CD4-positive, alpha-beta T cell treated with Interleukin-17A for 1 hour (primary cell): ENCODE measurements at regions not wholly inside any gene's neighbourhood (a gene's known extent, or its start where the extent isn't known, plus 50 kb on each side); places are given as distances from the start of the nearest gene placed in this dataset.
"Not testable (repeated sequence)": the region's sequence is repeated elsewhere in the genome, so short reads cannot be mapped to it uniquely, and the experiment has no call there.

ENCODE experiments used
- DNase-seq: peaks from one replicate; pipeline ENCODE4 v3.0.0-alpha.2; 2020

DNA sequence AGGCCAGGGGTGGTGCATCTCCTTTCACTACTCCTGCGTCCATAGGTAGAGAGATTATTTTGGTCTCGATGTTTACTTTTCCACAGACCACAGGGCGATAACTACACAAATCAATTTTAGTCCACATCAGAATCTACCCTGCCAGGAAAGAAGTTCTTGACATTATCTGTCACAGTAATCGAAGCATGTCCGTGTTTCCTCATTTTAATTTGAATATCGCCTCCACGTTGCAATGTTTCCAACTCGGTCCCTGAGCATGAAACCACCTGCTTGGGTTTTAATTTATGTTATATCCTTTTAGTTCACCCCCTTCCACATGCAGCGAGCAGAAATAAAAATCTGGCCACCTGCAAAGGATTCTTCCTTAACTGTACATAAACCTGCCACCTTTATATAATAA lies 100.1 kb upstream of the ATXN3L start:
- DNase-seq = no peak

DNA sequence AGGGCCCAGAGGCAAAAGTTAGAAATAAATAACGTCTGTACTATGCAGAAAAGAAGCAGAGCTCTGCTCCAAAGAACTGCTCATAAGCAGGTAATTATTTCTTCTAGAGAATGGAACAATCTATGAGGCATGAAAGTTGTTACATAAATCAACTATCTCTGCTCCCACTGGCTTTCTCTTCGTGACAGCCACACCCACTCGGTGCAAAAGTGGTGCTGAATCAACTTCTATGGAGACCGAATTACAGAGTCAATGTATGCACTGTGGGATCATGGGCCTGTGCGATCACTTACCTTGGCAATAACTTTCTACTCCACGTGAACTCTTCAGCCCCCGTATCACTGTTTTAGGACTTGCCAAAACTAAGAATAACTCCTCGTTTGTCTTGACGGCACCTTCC lies 99.4 kb upstream of the ATXN3L start:
- no peak for DNase-seq

DNA sequence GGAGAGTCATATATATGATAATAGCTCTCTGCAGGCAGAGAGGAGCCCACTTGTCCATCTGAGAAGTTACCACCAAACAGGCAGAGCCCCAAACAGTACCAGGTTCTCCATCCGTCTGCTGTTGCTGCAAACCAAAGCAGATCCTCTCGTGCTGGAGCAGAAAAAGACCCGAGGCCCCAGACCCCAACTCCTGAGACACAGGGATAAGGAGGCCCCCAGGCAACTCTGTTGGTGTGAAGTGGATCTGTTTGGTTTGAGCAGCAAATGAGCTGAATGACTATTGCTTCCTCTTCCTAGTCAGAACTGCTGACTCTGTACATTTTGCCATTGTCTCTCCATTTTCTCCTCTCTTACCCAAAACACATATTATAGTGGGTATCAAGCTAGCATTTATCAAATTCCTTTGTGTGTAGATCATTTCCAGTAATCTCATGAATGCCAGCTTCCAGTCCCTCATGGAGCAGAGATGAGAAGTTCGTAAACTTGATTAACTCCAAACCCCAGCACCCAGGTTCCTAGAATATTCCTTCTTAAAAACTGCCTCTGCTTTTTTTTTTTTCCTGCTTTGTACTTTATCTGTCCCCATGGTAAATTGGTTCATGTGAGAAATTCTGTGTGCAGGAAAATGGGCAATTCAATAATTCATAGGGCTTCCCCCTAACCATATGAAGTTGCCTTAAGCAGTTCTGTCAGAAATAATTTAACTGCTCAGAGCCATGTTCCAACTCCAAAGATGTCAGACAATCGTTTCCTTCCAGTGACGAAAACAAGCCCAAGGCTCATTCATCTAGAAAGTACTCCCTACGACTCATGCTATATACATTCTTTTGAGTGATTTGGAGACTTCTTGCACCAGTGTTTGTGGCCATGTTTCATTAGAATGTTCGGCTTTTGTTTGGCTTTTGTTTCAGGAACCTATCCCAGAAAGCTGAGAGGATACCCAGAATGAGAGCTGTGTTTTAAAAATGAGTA lies 98.6 kb upstream of the ATXN3L start:
- DNase-seq = no peak

DNA sequence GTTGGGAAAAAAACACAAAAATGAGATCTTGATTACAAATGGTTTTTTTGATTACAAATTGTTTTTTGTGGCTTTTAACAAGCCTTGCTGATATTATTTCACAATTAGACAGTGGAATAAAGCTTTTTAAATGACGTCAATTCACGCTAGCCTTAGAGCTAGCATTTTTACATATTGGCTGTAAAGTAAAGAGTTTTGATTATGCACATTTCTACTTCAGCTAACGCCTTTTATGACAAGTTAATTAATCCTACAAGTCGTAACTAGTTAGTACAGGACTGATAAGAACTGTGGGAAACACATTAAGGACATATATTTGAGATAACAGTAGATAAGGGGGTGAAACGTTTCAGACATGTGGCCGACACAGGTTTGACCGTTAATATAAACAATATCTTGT lies 95.7 kb upstream of the ATXN3L start:
- no peak for DNase-seq

DNA sequence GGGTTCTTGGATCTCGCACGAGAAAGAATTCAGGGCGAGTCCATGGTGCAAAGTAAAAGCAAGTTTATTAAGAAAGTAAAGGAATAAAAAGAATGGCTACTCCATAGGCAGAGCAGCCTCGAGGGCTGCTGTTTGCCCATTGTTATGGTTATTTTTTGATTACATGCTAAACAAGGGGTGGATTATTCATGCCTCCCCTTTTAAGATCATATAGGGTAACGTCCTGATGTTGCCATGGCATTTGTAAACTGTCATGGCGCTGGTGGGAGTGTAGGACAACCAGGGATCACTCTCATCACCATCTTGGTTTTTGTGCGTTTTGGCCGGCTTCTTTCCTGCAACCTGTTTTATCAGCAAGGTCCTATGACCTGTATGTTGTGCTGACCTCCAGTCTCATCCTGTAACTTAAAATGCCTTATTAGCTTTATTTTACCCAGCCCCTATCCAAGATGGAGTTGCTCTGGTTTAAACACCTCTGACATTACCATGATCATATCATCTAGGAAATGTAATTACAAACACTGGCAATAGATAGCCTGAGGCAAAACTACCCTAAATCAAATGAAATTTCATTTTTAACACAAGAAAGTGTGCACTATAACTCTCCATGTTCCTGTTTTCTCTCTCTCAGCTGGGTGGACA lies 94.3 kb upstream of the ATXN3L start:
- DNase-seq = no peak

DNA sequence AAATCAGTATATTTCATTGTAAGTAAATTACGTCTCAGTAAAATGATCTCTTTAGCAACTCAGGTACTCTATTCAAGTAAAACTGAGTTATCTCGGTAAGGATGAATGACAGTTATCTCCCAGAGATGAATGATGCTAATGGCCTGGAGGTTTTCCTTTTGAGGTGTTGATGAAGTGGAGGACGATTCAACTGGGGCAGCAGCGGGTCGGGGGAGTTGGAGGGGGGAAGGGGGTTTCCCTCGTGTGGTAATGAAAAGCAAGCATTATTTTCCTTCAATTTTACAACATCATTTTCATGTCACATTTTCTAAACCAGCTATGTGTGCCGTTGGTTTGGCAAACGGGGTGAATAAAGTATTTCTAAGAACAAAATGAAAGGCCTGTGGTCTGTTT lies 92.4 kb upstream of the ATXN3L start:
- no peak for DNase-seq

DNA sequence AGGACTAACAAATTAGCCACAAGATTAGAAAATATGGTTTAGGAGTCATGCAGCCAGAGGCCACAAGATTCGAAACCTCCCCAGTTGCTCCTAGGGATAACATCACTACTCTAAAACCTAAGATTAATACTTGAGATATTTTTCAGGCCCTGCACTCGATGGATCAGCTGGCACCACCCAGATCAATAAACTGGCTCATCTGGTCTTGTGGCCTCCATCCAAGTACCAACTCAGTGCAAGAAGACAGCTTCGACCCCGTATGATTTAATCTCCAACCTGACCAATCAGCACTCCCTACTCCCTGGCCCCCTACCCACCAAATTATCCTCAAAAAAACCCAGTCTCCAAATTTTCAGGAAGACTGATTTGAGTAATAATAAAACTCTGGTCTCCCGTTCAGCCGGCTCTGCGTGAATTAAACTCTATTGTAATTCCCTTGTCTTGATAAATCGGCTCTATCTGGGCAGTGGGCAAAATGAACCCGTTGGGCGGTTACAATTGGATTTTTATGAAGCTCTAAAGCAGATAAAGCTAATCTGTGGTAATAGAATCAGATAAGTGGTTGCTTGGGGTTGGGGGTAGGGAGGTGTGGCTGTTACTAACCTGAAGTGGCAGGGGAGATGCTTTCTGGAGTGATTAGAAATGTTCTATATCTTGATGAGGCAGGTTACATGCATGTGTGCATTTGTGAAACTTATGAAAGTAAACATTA lies 91.8 kb upstream of the ATXN3L start:
- DNase-seq = no peak

DNA sequence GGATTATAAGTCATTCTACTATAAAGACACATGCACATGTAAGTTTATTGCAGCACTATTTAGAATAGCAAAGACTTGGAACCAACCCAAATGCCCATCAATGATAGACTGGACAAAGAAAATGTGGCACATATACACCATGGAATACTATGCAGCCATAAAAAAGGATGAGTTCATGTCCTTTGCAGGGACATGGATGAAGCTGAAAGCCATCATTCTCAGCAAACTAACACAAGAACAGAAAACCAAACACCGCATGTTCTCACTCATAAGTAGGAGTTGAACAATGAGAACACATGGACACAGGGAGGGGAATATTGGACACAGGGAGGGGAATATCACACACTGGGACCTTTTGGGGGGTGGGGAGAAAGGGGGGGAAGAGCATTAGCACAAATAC lies 88.7 kb upstream of the ATXN3L start:
- not testable (repeated sequence) for DNase-seq

DNA sequence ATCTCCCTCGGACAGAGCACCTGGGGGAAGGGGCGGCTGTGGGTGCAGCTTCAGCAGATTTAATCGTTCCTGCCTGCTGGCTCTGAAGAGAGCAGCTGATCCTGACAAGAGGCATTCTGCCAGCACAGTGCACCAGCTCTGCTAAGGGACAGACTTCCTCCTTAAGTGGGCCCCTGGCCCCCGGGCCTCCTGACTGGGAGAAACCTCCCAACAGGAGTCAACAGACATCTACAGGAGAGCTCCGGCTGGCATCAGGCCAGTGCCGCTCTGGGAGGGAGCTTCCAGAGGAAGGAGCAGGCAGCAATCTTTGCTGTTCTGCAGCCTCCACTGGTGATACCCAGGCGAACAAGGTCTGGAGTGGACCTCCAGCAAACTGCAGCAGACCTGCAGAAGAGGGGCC lies 84.9 kb upstream of the ATXN3L start:
- not testable (repeated sequence) for DNase-seq

DNA sequence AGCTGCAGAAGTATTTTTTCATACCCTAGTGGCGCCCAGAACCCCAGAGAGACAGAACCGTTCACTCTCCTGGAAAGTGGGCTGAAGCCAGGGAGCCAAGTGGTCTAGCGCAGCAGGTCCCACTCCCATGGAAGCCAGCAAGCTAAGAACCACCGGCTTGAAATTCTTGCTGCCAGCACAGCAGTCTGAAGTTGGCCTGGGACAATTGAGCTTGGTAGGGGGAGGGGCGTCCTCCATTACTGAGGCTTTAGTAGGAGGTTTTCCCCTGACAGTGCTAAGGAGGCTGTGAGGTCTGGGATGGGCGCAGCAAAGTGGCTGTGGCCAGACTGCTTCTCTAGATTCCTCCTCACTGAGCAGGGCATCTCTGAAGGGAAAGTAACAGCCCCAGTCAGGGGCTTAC lies 84.5 kb upstream of the ATXN3L start:
- DNase-seq = no peak

DNA sequence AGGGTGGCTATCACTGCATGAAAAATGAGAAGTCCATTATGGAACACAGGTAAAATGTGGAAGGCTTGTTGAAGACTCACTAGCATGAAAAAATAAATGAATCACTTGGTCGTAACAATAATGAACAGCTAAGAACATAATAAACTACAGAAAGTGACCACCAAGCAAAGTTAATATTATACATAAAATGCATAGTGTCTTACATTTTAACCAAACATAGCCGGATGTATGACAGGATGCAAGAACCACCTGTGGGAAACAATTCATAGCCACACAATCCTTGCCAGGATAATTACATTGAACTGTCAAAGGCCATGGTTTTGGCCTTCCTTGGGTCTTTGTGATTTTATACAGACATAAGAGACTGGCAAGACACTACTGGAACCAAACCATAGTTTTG lies 81.9 kb upstream of the ATXN3L start:
- DNase-seq = no peak

DNA sequence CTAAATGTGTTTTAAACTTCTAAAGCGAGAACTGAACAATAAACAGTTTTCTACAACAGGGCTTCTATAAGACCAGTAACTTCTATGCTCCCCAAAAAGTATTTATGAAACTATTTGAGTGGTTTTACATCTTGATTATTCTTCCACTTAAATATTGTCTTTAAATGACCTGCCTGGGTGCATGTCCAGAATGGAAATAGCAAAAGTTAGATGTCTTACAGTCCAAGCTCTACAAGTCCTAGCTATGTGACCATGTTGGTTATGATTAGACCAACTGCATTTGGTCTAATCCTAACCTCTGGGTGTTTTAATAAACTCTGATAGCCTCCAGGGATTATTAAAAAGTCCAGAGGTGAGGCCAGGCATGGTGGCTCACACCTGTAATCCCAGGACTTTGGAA lies 79.0 kb upstream of the ATXN3L start:
- DNase-seq = no peak

DNA sequence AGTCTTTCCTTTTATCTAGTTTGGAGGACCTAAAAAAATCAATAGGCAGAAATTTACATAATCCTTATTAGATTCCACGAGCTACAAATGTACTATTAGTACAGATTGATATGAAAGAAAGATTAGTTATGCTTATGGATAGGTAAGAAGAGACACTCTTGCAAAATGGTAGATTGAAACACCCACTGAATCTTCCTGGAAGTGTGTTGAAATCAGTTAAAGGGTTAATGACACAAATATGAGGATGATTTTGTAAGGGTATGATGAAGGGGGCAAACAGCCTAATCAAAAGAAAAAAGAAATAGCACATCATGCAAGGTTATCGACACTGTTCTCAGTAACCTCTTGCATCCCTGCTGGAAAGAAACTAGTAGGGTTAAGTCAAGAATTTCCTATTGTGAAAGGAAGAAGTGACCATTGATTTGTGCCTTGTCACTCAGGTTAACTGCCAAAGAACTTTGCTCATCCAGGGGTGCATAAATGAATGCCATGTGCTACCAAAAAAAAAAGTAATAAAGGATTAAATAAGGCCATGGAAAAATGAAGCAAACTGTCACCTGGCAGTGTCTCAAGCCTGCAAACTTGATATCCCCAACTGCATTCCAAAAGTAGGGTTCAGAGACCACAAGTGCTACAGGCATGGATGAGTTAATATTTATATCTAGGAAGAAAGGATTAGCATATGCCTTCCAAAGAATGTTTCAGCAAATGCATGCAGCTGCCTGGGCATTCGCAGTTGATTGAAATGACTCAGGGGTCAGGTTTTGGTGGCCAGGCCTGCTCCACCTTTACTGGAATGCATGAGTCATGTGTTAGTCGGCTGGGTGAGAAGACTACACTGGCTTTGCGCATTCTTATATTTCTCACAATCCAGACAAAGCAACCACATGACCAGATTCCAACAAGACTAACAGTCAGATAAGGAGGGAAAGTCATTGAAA lies 78.3 kb upstream of the ATXN3L start:
- no peak for DNase-seq

DNA sequence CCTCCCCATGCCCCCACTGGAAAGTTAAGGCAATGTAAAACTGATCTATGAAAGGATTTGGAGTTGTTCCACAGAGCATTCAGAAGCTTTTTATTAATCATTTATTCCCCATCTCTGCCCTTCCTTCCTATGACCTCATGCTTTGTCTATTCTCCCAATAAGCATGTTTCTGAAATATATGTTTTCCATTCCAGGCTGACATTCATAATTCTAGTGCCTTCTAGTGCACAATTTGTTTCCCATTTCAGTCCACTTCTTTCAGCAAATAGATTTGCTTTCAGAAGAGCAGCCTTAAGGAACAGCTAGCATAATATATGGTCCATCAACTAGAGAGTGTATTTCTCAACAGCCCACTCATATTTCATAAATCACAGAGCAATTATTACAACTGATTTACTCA lies 77.1 kb upstream of the ATXN3L start:
- no peak for DNase-seq

DNA sequence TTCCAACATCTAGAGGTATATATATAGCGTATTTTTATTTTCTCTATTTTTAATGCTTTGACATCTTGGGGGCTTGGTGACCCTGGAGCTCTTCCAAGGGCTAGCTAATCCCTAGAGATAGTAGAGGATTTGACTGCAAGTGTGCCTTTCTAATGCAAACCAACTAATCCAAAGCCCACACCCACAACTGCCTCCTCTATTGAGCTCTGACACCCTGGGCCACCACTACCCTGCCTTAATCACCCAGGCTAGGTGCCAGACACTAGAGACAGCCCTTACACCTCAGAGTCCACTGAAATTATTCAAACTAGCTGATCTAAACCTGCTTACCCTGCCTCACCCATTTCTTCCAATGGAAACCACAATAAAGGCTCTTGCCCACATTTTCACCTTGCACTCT lies 69.6 kb upstream of the ATXN3L start:
- no peak for DNase-seq

DNA sequence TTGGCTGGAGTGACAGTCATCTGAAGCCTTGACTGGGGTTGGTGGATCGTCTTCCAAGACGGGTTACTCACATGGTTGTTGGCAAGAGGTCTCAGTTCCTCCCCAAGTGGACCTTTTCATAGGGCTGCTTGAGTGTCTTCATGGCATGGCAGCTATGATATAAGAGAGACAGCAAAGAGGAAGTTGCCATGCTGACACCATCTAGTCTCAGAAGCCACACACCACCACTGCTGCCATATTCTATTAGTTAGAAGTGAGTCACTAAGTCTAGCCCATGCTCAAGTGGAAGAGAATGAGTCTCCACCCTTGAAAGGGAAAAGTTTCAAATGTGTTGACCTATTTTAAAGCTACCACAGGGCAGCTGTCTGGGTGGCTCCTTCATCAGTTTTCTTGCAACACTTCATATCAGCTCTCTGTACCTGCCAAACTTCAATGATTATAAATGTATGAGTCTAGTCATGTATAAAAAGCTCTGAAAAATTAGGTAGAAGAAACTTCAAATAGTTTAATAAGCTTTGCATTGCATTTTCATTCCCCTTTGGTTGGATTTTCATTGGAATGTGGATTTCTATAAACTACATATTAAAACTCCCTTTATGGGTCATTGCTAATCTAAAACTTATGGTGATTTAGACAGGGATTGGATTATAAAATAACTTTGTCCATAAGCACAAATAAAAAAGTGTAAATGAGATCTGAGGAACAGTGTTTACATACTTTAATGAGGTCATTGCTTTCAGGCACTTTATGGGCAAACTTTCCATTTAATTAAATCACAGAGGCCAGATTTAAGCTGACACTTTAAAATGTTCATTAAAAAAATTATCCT lies 68.0 kb upstream of the ATXN3L start:
- DNase-seq = no peak

DNA sequence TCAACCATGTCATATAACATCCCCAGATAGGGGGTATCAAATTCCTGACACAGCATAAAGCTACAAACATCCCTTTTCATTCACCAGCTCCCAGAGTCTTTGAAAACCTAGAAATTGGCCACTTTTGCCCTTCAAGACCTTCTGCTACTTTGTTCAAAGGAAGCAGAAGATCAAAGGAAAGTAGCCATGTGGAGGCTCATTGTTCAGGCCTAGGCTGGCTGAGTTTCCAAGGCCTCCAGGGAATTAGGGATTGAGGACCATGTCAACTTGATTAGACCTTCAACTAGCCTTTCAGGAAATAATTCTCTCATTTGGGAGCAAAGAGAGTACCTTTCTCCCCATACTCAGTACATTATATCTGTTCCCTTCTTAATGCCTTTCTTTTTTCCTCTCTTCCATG lies 66.8 kb upstream of the ATXN3L start:
- no peak for DNase-seq

DNA sequence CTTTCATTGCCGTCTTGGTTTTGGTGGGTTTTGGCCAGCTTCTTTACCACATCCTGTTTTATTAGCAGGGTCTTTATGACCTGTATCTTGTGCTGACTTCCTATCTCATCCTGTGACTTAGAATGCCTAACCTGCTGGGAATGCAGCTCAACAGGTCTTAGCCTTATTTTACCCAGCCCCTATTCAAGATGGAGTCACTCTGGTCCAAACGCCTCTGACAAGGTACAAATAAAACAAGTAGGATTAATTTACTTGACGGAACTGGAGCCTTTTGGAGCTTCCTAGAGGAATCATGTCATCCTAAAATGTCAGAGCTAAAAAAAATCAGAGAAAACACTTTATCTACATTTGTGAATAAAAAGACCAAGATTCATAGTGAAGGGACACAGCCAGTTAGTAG lies 66.2 kb upstream of the ATXN3L start:
- DNase-seq = no peak

DNA sequence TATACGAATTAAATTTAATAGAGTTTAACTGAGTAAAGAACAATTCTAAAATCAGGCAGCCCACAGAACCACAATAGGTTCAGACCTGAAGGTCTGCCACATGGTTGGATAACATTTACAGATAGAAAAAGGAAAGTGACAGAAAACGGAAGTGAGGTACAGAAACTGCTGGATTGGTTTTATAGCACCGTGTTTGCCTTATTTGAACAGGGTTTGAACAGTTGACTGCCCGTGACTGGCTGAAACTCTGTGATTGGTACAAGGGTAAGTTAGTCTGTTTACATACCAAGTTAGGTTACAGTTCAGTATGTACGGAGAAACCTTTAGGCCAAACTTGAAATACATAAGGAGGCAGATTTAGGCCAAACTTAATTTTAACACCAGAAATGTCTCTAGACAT lies 64.1 kb upstream of the ATXN3L start:
- DNase-seq = no peak

DNA sequence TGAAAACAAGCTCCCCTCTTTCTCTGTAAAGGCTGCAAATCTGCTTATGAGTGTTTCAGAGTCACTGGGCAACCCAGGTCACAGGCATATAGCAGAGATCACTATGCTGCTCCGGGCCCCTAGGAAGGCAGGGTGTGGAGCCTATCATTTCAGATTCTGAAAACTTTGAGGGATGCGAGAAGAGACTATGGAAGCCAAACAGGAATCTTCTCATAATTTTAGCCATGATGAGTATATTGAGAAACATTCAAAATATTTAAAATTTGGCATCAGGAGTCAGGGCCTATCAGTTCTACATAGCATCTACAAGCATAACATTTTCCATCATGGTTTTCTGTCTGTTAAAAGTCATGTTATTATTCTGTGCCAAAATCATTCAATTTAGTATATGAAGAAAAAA lies 61.7 kb upstream of the ATXN3L start:
- DNase-seq = no peak

DNA sequence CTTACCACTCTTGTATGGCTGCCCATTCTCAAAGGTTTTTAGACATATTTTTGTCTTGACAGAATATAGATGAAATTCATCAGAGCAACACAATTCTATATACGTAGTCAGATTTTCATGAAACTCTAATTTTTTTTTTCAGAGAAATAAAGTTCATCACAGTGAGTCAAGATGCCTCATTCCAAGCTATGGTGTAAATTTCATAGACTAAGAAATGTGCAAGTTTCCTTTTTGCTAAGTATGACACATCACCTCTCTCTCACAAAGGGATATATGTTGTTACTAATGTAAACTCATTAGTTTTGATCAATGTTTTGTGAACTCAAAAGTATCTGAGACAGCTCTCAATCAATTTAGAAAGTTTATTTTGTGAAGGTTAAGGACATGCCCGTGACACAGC lies 60.4 kb upstream of the ATXN3L start:
- DNase-seq = no peak
